ENCODE measurements at regions not wholly inside any gene's neighbourhood (a gene's known extent, or its start where the extent isn't known, plus 50 kb on each side); places are given as distances from the start of the nearest gene placed in this dataset.

GRCh38 chr11:38315151-38315550 is 1717.1 kb upstream of the RAG2 start:
- no peak for DNase-seq (ENCODE audit: low read depth in 1 of 2, low spot score in 2 of 2)
- no peaks in the 10 kb centered on the region for H3K9me3 ChIP-seq (replicated peaks)
- H3K4me1 ChIP-seq (replicated peaks), result no peaks in the 10 kb centered on the region
- H3K27me3 ChIP-seq (replicated peaks), result no peaks in the 10 kb centered on the region
- H3K36me3 ChIP-seq, result no peaks in the 10 kb centered on the region
- no peak overlapping the region for H3K4me3 ChIP-seq
- no peak overlapping the region for H3K27ac ChIP-seq

- DNase-seq (ENCODE audit: low read depth in 1 of 2, low spot score in 2 of 2), result no peak
- Histone ChIP-seq H3K36me3 (no peaks in the 10 kb centered on the region), H3K27ac (no peak overlapping the region), H3K4me1 (replicated peaks) (no peaks in the 10 kb centered on the region), H3K4me3 (no peak overlapping the region), H3K27me3 (replicated peaks) (no peaks in the 10 kb centered on the region), H3K9me3 (replicated peaks) (no peaks in the 10 kb centered on the region; the same call in 1 of the 2 replicates)
These were observed 1709.4 kb upstream of the RAG2 start for GRCh38 chr11:38307455-38307854.

- no peaks in the 10 kb centered on the region; the same call in 1 of the 2 replicates for H3K9me3 ChIP-seq (replicated peaks)
- DNase-seq (ENCODE audit: low read depth in 1 of 2, low spot score in 2 of 2), result no peak
- H3K36me3 ChIP-seq, result no peaks in the 10 kb centered on the region
- no peak overlapping the region for H3K27ac ChIP-seq
- no peaks in the 10 kb centered on the region for H3K4me1 ChIP-seq (replicated peaks)
- H3K4me3 ChIP-seq, result no peak overlapping the region
- no peaks in the 10 kb centered on the region for H3K27me3 ChIP-seq (replicated peaks)
These were observed 1707.6 kb upstream of the RAG2 start for GRCh38 chr11:38305682-38306081.

- Histone ChIP-seq H3K27me3 (replicated peaks) (no peaks in the 10 kb centered on the region), H3K9me3 (replicated peaks) (no peaks in the 10 kb centered on the region; the same call in 1 of the 2 replicates), H3K4me1 (replicated peaks) (no peaks in the 10 kb centered on the region), H3K4me3 (no peak overlapping the region), H3K36me3 (no peaks in the 10 kb centered on the region), H3K27ac (no peak overlapping the region)
- DNase-seq (ENCODE audit: low read depth in 1 of 2, low spot score in 2 of 2), result no peak
These were observed 1706.9 kb upstream of the RAG2 start for GRCh38 chr11:38304926-38305325.

- Histone ChIP-seq H3K27me3 (replicated peaks) (no peaks in the 10 kb centered on the region), H3K36me3 (no peaks in the 10 kb centered on the region), H3K4me1 (replicated peaks) (no peaks in the 10 kb centered on the region), H3K9me3 (replicated peaks) (no peaks in the 10 kb centered on the region; the same call in 1 of the 2 replicates), H3K4me3 (no peak overlapping the region), H3K27ac (no peak overlapping the region)
- no peak for DNase-seq (ENCODE audit: low read depth in 1 of 2, low spot score in 2 of 2)
These were observed 1704.5 kb upstream of the RAG2 start for GRCh38 chr11:38302564-38302963.

GRCh38 chr11:38300570-38300969 is 1702.5 kb upstream of the RAG2 start:
- Histone ChIP-seq H3K27ac (no peak overlapping the region), H3K9me3 (replicated peaks) (no peaks in the 10 kb centered on the region; the same call in 1 of the 2 replicates), H3K4me1 (replicated peaks) (no peaks in the 10 kb centered on the region), H3K4me3 (no peak overlapping the region), H3K36me3 (no peaks in the 10 kb centered on the region), H3K27me3 (replicated peaks) (no peaks in the 10 kb centered on the region)
- no peak for DNase-seq (ENCODE audit: low read depth in 1 of 2, low spot score in 2 of 2)

- H3K27me3 ChIP-seq (replicated peaks), result no peaks in the 10 kb centered on the region
- H3K4me1 ChIP-seq (replicated peaks), result no peaks in the 10 kb centered on the region
- H3K36me3 ChIP-seq, result no peaks in the 10 kb centered on the region
- H3K27ac ChIP-seq, result no peak overlapping the region
- no peaks in the 10 kb centered on the region; the same call in 1 of the 2 replicates for H3K9me3 ChIP-seq (replicated peaks)
- H3K4me3 ChIP-seq, result no peak overlapping the region
- DNase-seq (ENCODE audit: low read depth in 1 of 2, low spot score in 2 of 2), result no peak
These were observed 1698.3 kb upstream of the RAG2 start for GRCh38 chr11:38296211-38296776.

GRCh38 chr11:38282718-38283117 is 1684.7 kb upstream of the RAG2 start:
- Histone ChIP-seq H3K4me1 (replicated peaks) (no peaks in the 10 kb centered on the region), H3K27me3 (replicated peaks) (no peaks in the 10 kb centered on the region), H3K27ac (no peak overlapping the region), H3K9me3 (replicated peaks) (no peaks in the 10 kb centered on the region; the same call in 1 of the 2 replicates), H3K36me3 (no peaks in the 10 kb centered on the region), H3K4me3 (no peak overlapping the region)
- DNase-seq (ENCODE audit: low read depth in 1 of 2, low spot score in 2 of 2), result no peak

- Histone ChIP-seq H3K9me3 (replicated peaks) (no peaks in the 10 kb centered on the region; the same call in 1 of the 2 replicates), H3K4me3 (no peak overlapping the region), H3K27ac (no peak overlapping the region), H3K4me1 (replicated peaks) (no peaks in the 10 kb centered on the region), H3K36me3 (no peaks in the 10 kb centered on the region), H3K27me3 (replicated peaks) (no peaks in the 10 kb centered on the region)
- no peak for DNase-seq (ENCODE audit: low read depth in 1 of 2, low spot score in 2 of 2)
These were observed 1680.6 kb upstream of the RAG2 start for GRCh38 chr11:38278457-38279141.

- no peak for DNase-seq (ENCODE audit: low read depth in 1 of 2, low spot score in 2 of 2)
- Histone ChIP-seq H3K9me3 (replicated peaks) (no peaks in the 10 kb centered on the region; the same call in 1 of the 2 replicates), H3K27ac (no peak overlapping the region), H3K4me1 (replicated peaks) (no peaks in the 10 kb centered on the region), H3K4me3 (no peak overlapping the region), H3K36me3 (no peaks in the 10 kb centered on the region), H3K27me3 (replicated peaks) (no peaks in the 10 kb centered on the region)
These were observed 1676.0 kb upstream of the RAG2 start for GRCh38 chr11:38274031-38274430.

- no peaks in the 10 kb centered on the region for H3K36me3 ChIP-seq
- no peak for DNase-seq (ENCODE audit: low read depth in 1 of 2, low spot score in 2 of 2)
These were observed 1674.3 kb upstream of the RAG2 start for GRCh38 chr11:38272376-38272775.

GRCh38 chr11:38266691-38267090 is 1668.7 kb upstream of the RAG2 start:
- Histone ChIP-seq H3K27me3 (replicated peaks) (no peaks in the 10 kb centered on the region), H3K9me3 (replicated peaks) (peaks cover 3% of the 10 kb centered on the region; the same call in 1 of the 2 replicates), H3K4me1 (replicated peaks) (no peaks in the 10 kb centered on the region), H3K36me3 (no peaks in the 10 kb centered on the region), H3K4me3 (no peak overlapping the region), H3K27ac (no peak overlapping the region)
- no peak for DNase-seq (ENCODE audit: low read depth in 1 of 2, low spot score in 2 of 2)

More at GRCh38 chr11:38272376-38272775, 1674.3 kb upstream of the RAG2 start:
- H3K27me3 ChIP-seq (replicated peaks), result no peaks in the 10 kb centered on the region
- no peaks in the 10 kb centered on the region; the same call in 1 of the 2 replicates for H3K9me3 ChIP-seq (replicated peaks)
- no peak overlapping the region for H3K27ac ChIP-seq
- no peak overlapping the region for H3K4me3 ChIP-seq
- no peaks in the 10 kb centered on the region for H3K4me1 ChIP-seq (replicated peaks)

- no peaks in the 10 kb centered on the region for H3K9me3 ChIP-seq (replicated peaks)
- no peak overlapping the region for H3K4me3 ChIP-seq
- no peaks in the 10 kb centered on the region for H3K27me3 ChIP-seq (replicated peaks)
- no peak for DNase-seq (ENCODE audit: low read depth in 1 of 2, low spot score in 2 of 2)
- no peak overlapping the region for H3K27ac ChIP-seq
- no peaks in the 10 kb centered on the region for H3K36me3 ChIP-seq
- no peaks in the 10 kb centered on the region for H3K4me1 ChIP-seq (replicated peaks)
These were observed 1658.4 kb upstream of the RAG2 start for GRCh38 chr11:38256436-38256835.

GRCh38 chr11:38254913-38255312 is 1656.9 kb upstream of the RAG2 start:
- DNase-seq (ENCODE audit: low read depth in 1 of 2, low spot score in 2 of 2), result no peak

More at GRCh38 chr11:38254913-38255312, 1656.9 kb upstream of the RAG2 start:
- H3K36me3 ChIP-seq, result no peaks in the 10 kb centered on the region
- no peaks in the 10 kb centered on the region for H3K9me3 ChIP-seq (replicated peaks)
- H3K27ac ChIP-seq, result no peak overlapping the region
- H3K27me3 ChIP-seq (replicated peaks), result no peaks in the 10 kb centered on the region
- no peak overlapping the region for H3K4me3 ChIP-seq
- H3K4me1 ChIP-seq (replicated peaks), result no peaks in the 10 kb centered on the region

All from SJSA1 (cell line).